CD4-positive, alpha-beta T cell (primary cell): ENCODE measurements at regions not wholly inside any gene's neighbourhood (a gene's known extent, or its start where the extent isn't known, plus 50 kb on each side); places are given as distances from the start of the nearest gene placed in this dataset.

ENCODE experiments used
- ATAC-seq: fragments of 200-7000 bp; cut with Tn5 transposase; one replicate; pipeline ENCODE4 v1.10.0; 2022; ENCODE audit warnings: mild to moderate bottlenecking; ENCODE audit not compliant: poor library complexity
- CTCF ChIA-PET: fragments of 350-600 bp; sonication (Branson Sonifier 250); formaldehyde crosslinking; loops from one replicate; lab custom pipeline; 2021; ENCODE audit warnings: antibody characterized with exemption, inconsistent platforms; lab: Charles Lee
- POLR2A ChIA-PET: fragments of 350-600 bp; sonication (Branson Sonifier 250); formaldehyde crosslinking; loops from one replicate; lab custom pipeline; 2021; ENCODE audit warnings: antibody characterized with exemption, inconsistent platforms; lab: Charles Lee
- DNase-seq, 14 experiments: peaks; one replicate each; pipeline ENCODE4 v3.0.0-alpha.2; 2013 to 2020; ENCODE audit warnings: mixed read lengths in 2 of 14
- H3K27ac ChIP-seq, 2 donors: one replicate each; pipeline versions ENCODE4 v1.5.1 to v1.7.0; 2013; ENCODE audit warnings: low read length in 2 of 2, low read depth in 1 of 2, mild to moderate bottlenecking in 1 of 2
- H3K27me3 ChIP-seq, 2 experiments: 1 replicate in 1 of 2; 2 replicates in 1 of 2; pipeline versions ENCODE4 v1.6.1 to v1.7.0; 2013; ENCODE audit warnings: low read length in 2 of 2, control low read depth in 1 of 2, mild to moderate bottlenecking in 1 of 2, moderate library complexity in 1 of 2; ENCODE audit not compliant: insufficient read depth in 2 of 2, control insufficient read depth in 1 of 2
- H3K36me3 ChIP-seq: one replicate; pipeline ENCODE4 v1.6.1; 2013; ENCODE audit warnings: low read length, control low read depth; ENCODE audit not compliant: insufficient read depth
- H3K4me1 ChIP-seq: one replicate; pipeline ENCODE4 v1.6.1; 2013; ENCODE audit warnings: low read length, control low read depth; ENCODE audit not compliant: insufficient read depth
- H3K4me3 ChIP-seq: one replicate; pipeline ENCODE4 v1.5.1; 2013; ENCODE audit warnings: mild to moderate bottlenecking, low read length, moderate library complexity
- H3K9me3 ChIP-seq, 2 experiments: 1 replicate in 1 of 2; 2 replicates in 1 of 2; pipeline versions ENCODE4 v1.6.1 to v1.7.0; 2013; ENCODE audit warnings: low read length in 2 of 2, mild to moderate bottlenecking in 2 of 2, control low read depth in 1 of 2, moderate library complexity in 1 of 2; ENCODE audit not compliant: control insufficient read depth in 1 of 2, insufficient read depth in 1 of 2
- H3K27ac Mint-ChIP-seq: one replicate; pipeline ENCODE4 v1.8.0; 2020; ENCODE audit warnings: mixed read lengths
- H3K27me3 Mint-ChIP-seq: one replicate; pipeline ENCODE4 v1.8.0; 2021; ENCODE audit warnings: mixed read lengths
- H3K36me3 Mint-ChIP-seq: one replicate; pipeline ENCODE4 v1.8.0; 2021; ENCODE audit warnings: low read depth, mixed read lengths
- H3K4me1 Mint-ChIP-seq: one replicate; pipeline ENCODE4 v1.8.0; 2021; ENCODE audit warnings: low read depth, mixed read lengths
- H3K4me3 Mint-ChIP-seq: one replicate; pipeline ENCODE4 v1.8.0; 2020; ENCODE audit warnings: mild to moderate bottlenecking, mixed read lengths
- H3K9me3 Mint-ChIP-seq: one replicate; pipeline ENCODE4 v1.8.0; 2020; ENCODE audit warnings: mixed read lengths
- CTCF ChIP-seq: fragments of 200-600 bp; IDR thresholded peaks from one replicate; pipeline ENCODE4 v1.8.0; 2022; ENCODE audit warnings: antibody characterized with exemption, mild to moderate bottlenecking
- intact Hi-C, 2 experiments: fragments of 100-400 bp; cut with DNase I in 1 of 2; cut with micrococcal nuclease in 1 of 2; formaldehyde crosslinking; loops; one replicate each; pipeline versions ENCODE4 v1.15.1 to v1.9.0; 2023 to 2025; cut with DNase I, micrococcal nuclease

- Histone ChIP-seq H3K9me3 (peaks cover 0 to 5% of the 10 kb centered on the region in 2 experiments), H3K27ac (no peak overlapping the region), H3K27me3 (no peaks in the 10 kb centered on the region), H3K4me3 (no peak overlapping the region), H3K4me1 (no peaks in the 10 kb centered on the region), H3K36me3 (no peaks in the 10 kb centered on the region)
- no peak for DNase-seq
- H3K36me3 Mint-ChIP-seq = no peaks in the 10 kb centered on the region
- ChIA-PET CTCF (no interaction called here), POLR2A (no interaction called here)
- no peak overlapping the region for H3K27ac Mint-ChIP-seq
- ATAC-seq = no peak
- no peak for TF ChIP-seq CTCF
- no peak overlapping the region for H3K4me3 Mint-ChIP-seq
- H3K9me3 Mint-ChIP-seq = peaks cover 14% of the 10 kb centered on the region
- no peaks in the 10 kb centered on the region for H3K4me1 Mint-ChIP-seq
- no peaks in the 10 kb centered on the region for H3K27me3 Mint-ChIP-seq
- intact Hi-C loops = no loop called here
Observed at GRCh38 chr11:42043312-42043711, 583.9 kb upstream of the LRRC4C start.

- no peak overlapping the region for H3K27ac Mint-ChIP-seq
- ChIA-PET POLR2A (no interaction called here), CTCF (no interaction called here)
- TF ChIP-seq CTCF = no peak
- no peak overlapping the region for H3K4me3 Mint-ChIP-seq
- no peaks in the 10 kb centered on the region for H3K4me1 Mint-ChIP-seq
- Histone ChIP-seq H3K36me3 (no peaks in the 10 kb centered on the region), H3K9me3 (peaks cover 0 to 5% of the 10 kb centered on the region in 2 experiments), H3K4me3 (no peak overlapping the region), H3K27me3 (no peaks in the 10 kb centered on the region), H3K4me1 (no peaks in the 10 kb centered on the region), H3K27ac (no peak overlapping the region)
- DNase-seq = no peak
- H3K9me3 Mint-ChIP-seq = peaks cover 10% of the 10 kb centered on the region
- no peaks in the 10 kb centered on the region for H3K36me3 Mint-ChIP-seq
- H3K27me3 Mint-ChIP-seq = no peaks in the 10 kb centered on the region
- intact Hi-C loops = no loop called here
- no peak for ATAC-seq
Observed at GRCh38 chr11:42047637-42048555, 588.4 kb upstream of the LRRC4C start.

- Histone ChIP-seq H3K4me1 (no peaks in the 10 kb centered on the region), H3K4me3 (no peak overlapping the region), H3K27me3 (no peaks in the 10 kb centered on the region), H3K36me3 (no peaks in the 10 kb centered on the region), H3K9me3 (peaks cover 0 to 5% of the 10 kb centered on the region in 2 experiments), H3K27ac (no peak overlapping the region)
- H3K9me3 Mint-ChIP-seq = peaks cover 8% of the 10 kb centered on the region
- no peaks in the 10 kb centered on the region for H3K27me3 Mint-ChIP-seq
- intact Hi-C loops = no loop called here
- TF ChIP-seq CTCF = no peak
- no peaks in the 10 kb centered on the region for H3K4me1 Mint-ChIP-seq
- CTCF ChIA-PET = no interaction called here
- ATAC-seq = no peak
- H3K36me3 Mint-ChIP-seq = no peaks in the 10 kb centered on the region
- H3K4me3 Mint-ChIP-seq = no peak overlapping the region
- POLR2A ChIA-PET = no interaction called here
- no peak overlapping the region for H3K27ac Mint-ChIP-seq
- no peak for DNase-seq
Observed at GRCh38 chr11:42049186-42049585, 589.7 kb upstream of the LRRC4C start.
